MM.1S (cell line): ENCODE measurements at regions not wholly inside any gene's neighbourhood (a gene's known extent, or its start where the extent isn't known, plus 50 kb on each side); places are given as distances from the start of the nearest gene placed in this dataset.

Source experiments
- DNase-seq: peaks from one replicate; pipeline ENCODE4 v3.0.0-alpha.2; 2015
- H2AFZ ChIP-seq: fragments of 300-600 bp; sonication (generic); 2 replicates; pipeline ENCODE4 v1.6.0; 2016; ENCODE audit warnings: antibody characterized with exemption, low read length
- H3F3A ChIP-seq: fragments of 300-600 bp; sonication (generic); 2 replicates; pipeline ENCODE4 v1.6.1; 2016; ENCODE audit warnings: mild to moderate bottlenecking, antibody characterized with exemption, low read length, moderate library complexity, mixed read lengths; ENCODE audit not compliant: insufficient read depth
- H3K27ac ChIP-seq: fragments of 300-600 bp; sonication (generic); 2 replicates; pipeline ENCODE4 v1.5.1; 2016; ENCODE audit warnings: mild to moderate bottlenecking, low read length
- H3K27me3 ChIP-seq: fragments of 300-600 bp; sonication (generic); replicated peaks from 2 replicates; pipeline ENCODE4 v1.6.0; 2016; ENCODE audit warnings: low read length; ENCODE audit not compliant: insufficient read depth
- H3K36me3 ChIP-seq: fragments of 300-600 bp; sonication (generic); replicated peaks from 2 replicates; pipeline ENCODE4 v1.6.1; 2016; ENCODE audit warnings: mild to moderate bottlenecking, low read length, mixed read lengths; ENCODE audit not compliant: insufficient read depth
- H3K4me1 ChIP-seq: fragments of 300-600 bp; sonication (generic); 2 replicates; pipeline ENCODE4 v1.6.1; 2016; ENCODE audit warnings: low read length, mixed read lengths
- H3K4me2 ChIP-seq: fragments of 300-600 bp; sonication (generic); 2 replicates; pipeline ENCODE4 v1.6.0; 2016; ENCODE audit warnings: low read depth, low read length
- H3K4me3 ChIP-seq: fragments of 300-600 bp; sonication (generic); 2 replicates; pipeline ENCODE4 v1.5.1; 2016; ENCODE audit warnings: low read length, mixed read lengths
- H3K79me2 ChIP-seq: fragments of 300-600 bp; sonication (generic); 2 replicates; pipeline ENCODE4 v1.6.1; 2016; ENCODE audit warnings: mixed run types, low read length, mixed read lengths
- H3K9ac ChIP-seq: fragments of 300-600 bp; sonication (generic); 2 replicates; pipeline ENCODE4 v1.6.1; 2016; ENCODE audit warnings: low read length, mixed read lengths
- H3K9me2 ChIP-seq: fragments of 300-600 bp; sonication (generic); replicated peaks from 2 replicates; pipeline ENCODE4 v1.6.1; 2016; ENCODE audit warnings: mild to moderate bottlenecking, low read length, mixed read lengths; ENCODE audit not compliant: insufficient read depth
- H3K9me3 ChIP-seq: fragments of 300-600 bp; sonication (generic); replicated peaks from 2 replicates; pipeline ENCODE4 v1.6.1; 2016; ENCODE audit warnings: mild to moderate bottlenecking, low read length, mixed read lengths; ENCODE audit not compliant: insufficient read depth
- H4K20me1 ChIP-seq: fragments of 300-600 bp; sonication (generic); 2 replicates; pipeline ENCODE4 v1.6.1; 2016; ENCODE audit warnings: mild to moderate bottlenecking, low read length, moderate library complexity, mixed read lengths; ENCODE audit not compliant: insufficient read depth
- CTCF ChIP-seq: fragments of 300-600 bp; sonication (generic); IDR thresholded peaks from 2 replicates; pipeline ENCODE4 v1.5.1; 2016; ENCODE audit warnings: antibody characterized with exemption, low read length, mixed read lengths
- EZH2 ChIP-seq: fragments of 300-600 bp; sonication (generic); optimal IDR thresholded peaks from 2 replicates; pipeline ENCODE3; 2017; ENCODE audit warnings: low read depth, mild to moderate bottlenecking, antibody characterized with exemption, low read length, mixed read lengths
- EZH2phosphoT487 ChIP-seq: fragments of 300-600 bp; sonication (generic); IDR thresholded peaks from 2 replicates; pipeline ENCODE4 v1.6.1; 2018; ENCODE audit warnings: antibody characterized with exemption, low read length

- Histone ChIP-seq H3K9me3 (no peaks in the 10 kb centered on the region), H3K36me3 (no peaks in the 10 kb centered on the region), H3K27ac (no peak overlapping the region), H3F3A (no peaks in the 10 kb centered on the region), H3K9me2 (no peaks in the 10 kb centered on the region), H2AFZ (no peak overlapping the region), H3K9ac (no peak overlapping the region), H3K4me2 (no peak overlapping the region), H4K20me1 (no peaks in the 10 kb centered on the region), H3K27me3 (no peaks in the 10 kb centered on the region), H3K4me3 (no peak overlapping the region), H3K79me2 (no peaks in the 10 kb centered on the region), H3K4me1 (no peaks in the 10 kb centered on the region)
- DNase-seq: no peak
- TF ChIP-seq EZH2 (no peak), CTCF (no peak), EZH2phosphoT487 (no peak)
These were observed 270.1 kb upstream of the FTMT start for GRCh38 chr5:121581588-121581987.

- Histone ChIP-seq H3K27me3 (no peaks in the 10 kb centered on the region), H3K36me3 (no peaks in the 10 kb centered on the region), H3K9me2 (no peaks in the 10 kb centered on the region), H3K9me3 (no peaks in the 10 kb centered on the region), H3K9ac (no peak overlapping the region), H3K4me1 (no peaks in the 10 kb centered on the region), H2AFZ (no peak overlapping the region), H3K27ac (no peak overlapping the region), H3K4me3 (no peak overlapping the region), H3K4me2 (no peak overlapping the region), H3K79me2 (no peaks in the 10 kb centered on the region), H3F3A (no peaks in the 10 kb centered on the region), H4K20me1 (no peaks in the 10 kb centered on the region)
- DNase-seq: no peak
- TF ChIP-seq EZH2 (no peak), EZH2phosphoT487 (no peak), CTCF (no peak)
These were observed 254.8 kb upstream of the FTMT start for GRCh38 chr5:121596882-121597281.

- H2AFZ ChIP-seq: no peak overlapping the region
- no peak overlapping the region for H3K9ac ChIP-seq
- no peaks in the 10 kb centered on the region for H3F3A ChIP-seq
- H3K4me3 ChIP-seq: no peak overlapping the region
- no peaks in the 10 kb centered on the region for H4K20me1 ChIP-seq
- H3K4me1 ChIP-seq: no peaks in the 10 kb centered on the region
- H3K79me2 ChIP-seq: no peaks in the 10 kb centered on the region
- no peak for TF ChIP-seq EZH2phosphoT487
- TF ChIP-seq CTCF: no peak
- TF ChIP-seq EZH2: no peak
- no peaks in the 10 kb centered on the region for H3K9me3 ChIP-seq
- H3K36me3 ChIP-seq: no peaks in the 10 kb centered on the region
- H3K4me2 ChIP-seq: no peak overlapping the region
- DNase-seq: no peak
- H3K27ac ChIP-seq: no peak overlapping the region
- H3K9me2 ChIP-seq: no peaks in the 10 kb centered on the region
- H3K27me3 ChIP-seq: no peaks in the 10 kb centered on the region
These were observed 242.9 kb upstream of the FTMT start for GRCh38 chr5:121608826-121609225.
